C4-2B (cell line): ENCODE measurements at regions not wholly inside any gene's neighbourhood (a gene's known extent, or its start where the extent isn't known, plus 50 kb on each side); places are given as distances from the start of the nearest gene placed in this dataset.

Experiments
- CTCF ChIP-seq: fragments of 450-650 bp; conservative IDR thresholded peaks from 2 replicates; pipeline ENCODE4 v1.5.1; 2017; ENCODE audit warnings: mild to moderate bottlenecking
- ZFX ChIP-seq: fragments of 450-650 bp; IDR thresholded peaks from 2 replicates; pipeline ENCODE4 v1.6.1; 2017

GRCh38 chr7:121618182-121618581 is 222.1 kb upstream of the FAM3C start:
- no peak for TF ChIP-seq CTCF
- no peak for TF ChIP-seq ZFX
